Small intestine (tissue), 7 donors: ENCODE measurements at regions not wholly inside any gene's neighbourhood (a gene's known extent, or its start where the extent isn't known, plus 50 kb on each side); places are given as distances from the start of the nearest gene placed in this dataset.

Experiments
- DNase-seq, 2 donors: peaks; one replicate each; pipeline versions ENCODE4 v3.0.0 to v3.0.0-alpha.2; 2013
- FAIRE-seq: peaks from 2 replicates; lab custom pipeline; 2012; peaks lifted over from hg19 to GRCh38; lab: Jason Lieb, UNC
- H3K27ac ChIP-seq, 3 donors: one replicate each; pipeline ENCODE4 v1.5.1; 2013; ENCODE audit warnings: low read length in 2 of 3, mild to moderate bottlenecking in 2 of 3, control low read depth in 1 of 3, inconsistent platforms in 1 of 3, low read depth in 1 of 3, moderate library complexity in 1 of 3
- H3K27me3 ChIP-seq, 3 donors: one replicate each; pipeline ENCODE4 v1.6.1; 2013; ENCODE audit warnings: low read length in 3 of 3, inconsistent platforms in 1 of 3; ENCODE audit not compliant: control insufficient read depth in 3 of 3, insufficient read depth in 3 of 3
- H3K36me3 ChIP-seq, 3 donors: one replicate each; pipeline ENCODE4 v1.6.1; 2013; ENCODE audit warnings: low read length in 3 of 3, inconsistent platforms in 1 of 3, low read depth in 1 of 3, mild to moderate bottlenecking in 1 of 3, moderate library complexity in 1 of 3; ENCODE audit not compliant: control insufficient read depth in 3 of 3, insufficient read depth in 2 of 3
- H3K4me1 ChIP-seq, 3 donors: one replicate each; pipeline ENCODE4 v1.6.1; 2013; ENCODE audit warnings: low read length in 2 of 3, inconsistent platforms in 1 of 3, low read depth in 1 of 3, mild to moderate bottlenecking in 1 of 3, moderate library complexity in 1 of 3; ENCODE audit not compliant: control insufficient read depth in 3 of 3, insufficient read depth in 2 of 3
- H3K4me3 ChIP-seq, 3 donors: one replicate each; pipeline ENCODE4 v1.5.1; 2013; ENCODE audit warnings: low read length in 3 of 3, control low read depth in 1 of 3, inconsistent platforms in 1 of 3, low read depth in 1 of 3, mild to moderate bottlenecking in 1 of 3, moderate library complexity in 1 of 3
- H3K9me3 ChIP-seq, 2 donors: one replicate each; pipeline ENCODE4 v1.6.1; 2013; ENCODE audit warnings: low read depth in 1 of 2, low read length in 1 of 2; ENCODE audit not compliant: control insufficient read depth in 2 of 2, insufficient read depth in 1 of 2
- WGBS, 3 donors: extraction: QIAGEN DNeasy Blood & Tissue Kit; methylation state at CpG; one replicate each; pipeline ENCODE4 v1.1.7; 2013; 5-methylcytosine and 5-hydroxymethylcytosine counted together
- donor health status: healthy with polysubstance abuse.
- donor health status: control.
- donor health status: control.
- donor health status: Bipolar disorder and iron deficiency.
- donor health status: healthy.

DNA sequence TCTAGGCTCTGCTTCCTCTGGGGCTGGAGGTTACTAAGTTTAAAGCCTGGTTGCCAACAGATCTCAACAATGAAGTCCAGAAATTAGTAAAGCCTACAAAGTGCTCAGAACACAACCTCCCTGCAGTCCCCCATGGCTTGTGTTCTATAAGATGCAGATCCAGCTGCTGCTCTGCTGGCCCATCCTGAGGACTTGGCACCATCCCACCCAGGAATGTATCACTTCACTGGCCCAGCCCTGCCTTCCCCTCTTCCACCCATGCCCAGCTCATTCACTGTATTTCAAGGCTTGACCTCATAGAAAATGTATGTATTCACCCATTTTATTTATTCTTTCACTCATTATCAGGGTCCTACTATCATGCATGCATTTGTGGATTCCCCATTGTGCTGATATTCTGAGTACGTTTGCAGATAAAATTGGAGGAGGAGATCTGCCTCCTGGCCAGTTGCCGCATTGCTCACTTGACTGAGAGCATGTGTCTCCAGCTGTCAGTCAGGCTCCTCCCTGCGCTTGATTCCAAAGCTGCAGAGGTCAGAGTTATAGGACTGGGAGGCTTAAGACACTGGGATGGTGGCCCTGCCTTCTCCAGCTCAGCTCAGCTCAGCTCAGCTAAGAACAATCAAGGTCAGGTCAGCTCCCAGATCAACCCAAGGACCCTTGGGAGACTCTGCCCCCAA lies 104.8 kb downstream of the MAFB start:
- no peaks in the 10 kb centered on the region for H3K36me3 ChIP-seq
- no peak overlapping the region for H3K4me3 ChIP-seq
- DNase-seq: peak; percentile 11 to 44
- FAIRE-seq: no peak
- no peaks in the 10 kb centered on the region for H3K9me3 ChIP-seq
- H3K27ac ChIP-seq: no peak overlapping the region
- WGBS, 3 donors: 31 to 60% (median 34%) methylated on average over 3 of the region's 3 CpGs
- peaks cover 5 to 10% (median 5%) of the 10 kb centered on the region in 3 donors for H3K4me1 ChIP-seq
- H3K27me3 ChIP-seq: no peaks in the 10 kb centered on the region

- DNase-seq (no peak), FAIRE-seq (no peak)
- Histone ChIP-seq H3K27ac (no peak overlapping the region), H3K27me3 (no peaks in the 10 kb centered on the region), H3K9me3 (no peaks in the 10 kb centered on the region), H3K36me3 (no peaks in the 10 kb centered on the region), H3K4me1 (peaks cover 5 to 10% (median 5%) of the 10 kb centered on the region in 3 donors), H3K4me3 (no peak overlapping the region)
- WGBS, 3 donors: 68 to 90% (median 72%) methylated on average over 7 of the region's 7 CpGs
Measured at GRCh38 chr20:40583636-40584035, 105.4 kb downstream of the MAFB start.

GRCh38 chr20:40583205-40583604 lies 105.8 kb downstream of the MAFB start:
- FAIRE-seq: no peak
- no peaks in the 10 kb centered on the region for H3K36me3 ChIP-seq
- no peaks in the 10 kb centered on the region for H3K9me3 ChIP-seq
- DNase-seq: no peak
- peaks cover 0 to under 1% (median 0%) of the 10 kb centered on the region in 3 donors for H3K27me3 ChIP-seq
- no peak overlapping the region for H3K4me3 ChIP-seq
- WGBS, 3 donors: 78 to 95% (median 84%) methylated on average over 7 of the region's 7 CpGs
- H3K27ac ChIP-seq: no peak overlapping the region
- peaks cover 5 to 10% (median 5%) of the 10 kb centered on the region in 3 donors for H3K4me1 ChIP-seq

DNA sequence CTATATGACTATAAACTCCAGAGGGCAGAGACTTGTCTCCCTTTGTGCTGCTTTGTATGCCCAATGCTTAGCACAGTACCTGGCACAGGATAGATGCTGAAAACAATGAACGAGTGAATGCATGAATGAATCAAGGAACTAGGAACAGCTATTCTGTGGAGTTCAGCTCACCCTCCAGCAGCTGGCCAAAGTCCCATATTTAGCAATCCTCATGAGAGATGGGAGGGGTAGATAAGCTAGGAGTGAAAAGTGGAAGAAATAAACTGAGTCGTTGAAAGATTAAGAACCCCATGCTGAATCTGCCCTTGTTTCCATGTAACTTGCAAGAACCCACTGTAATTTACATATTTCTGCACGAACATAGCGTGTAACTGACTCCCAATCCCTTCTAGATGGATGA lies 106.5 kb downstream of the MAFB start:
- Histone ChIP-seq H3K27me3 (peaks cover 0 to 2% (median 0%) of the 10 kb centered on the region in 3 donors), H3K36me3 (no peaks in the 10 kb centered on the region), H3K4me3 (no peak overlapping the region), H3K27ac (no peak overlapping the region), H3K9me3 (no peaks in the 10 kb centered on the region), H3K4me1 (peaks cover 5 to 10% (median 5%) of the 10 kb centered on the region in 3 donors)
- FAIRE-seq (no peak), DNase-seq (peak; percentile 79 to 89)
- WGBS, 3 donors: 33 to 45% (median 40%) methylated on average over 4 of the region's 4 CpGs

GRCh38 chr20:40579701-40580100 lies 109.3 kb downstream of the MAFB start:
- no peak for DNase-seq
- Histone ChIP-seq H3K36me3 (no peaks in the 10 kb centered on the region), H3K4me3 (no peak overlapping the region), H3K27ac (no peak overlapping the region), H3K4me1 (peaks cover 3 to 10% (median 5%) of the 10 kb centered on the region in 3 donors), H3K9me3 (no peaks in the 10 kb centered on the region), H3K27me3 (peaks cover 0 to 2% (median 0%) of the 10 kb centered on the region in 3 donors)
- FAIRE-seq: no peak
- WGBS, 3 donors: 93 to 99% (median 97%) methylated on average over 1 of the region's 1 CpG

DNA sequence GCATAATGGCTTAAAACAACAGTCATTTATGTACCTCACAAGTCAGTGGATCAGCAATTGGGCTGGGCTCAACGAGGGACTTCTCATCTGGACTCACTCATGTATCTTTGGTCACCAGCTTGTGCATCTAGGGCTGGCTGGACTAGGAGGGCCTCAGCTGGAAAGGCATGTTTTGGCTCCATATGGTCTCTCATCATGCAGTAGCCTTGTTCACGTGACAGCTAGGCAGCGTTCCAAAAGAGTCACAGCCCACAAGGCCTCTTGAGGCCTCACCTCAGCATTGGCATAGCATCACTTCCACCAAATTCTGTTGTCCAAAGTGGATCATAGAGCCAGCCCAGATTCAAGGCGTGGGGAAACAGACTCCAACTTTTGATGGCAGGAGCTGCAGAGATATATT lies 110.1 kb downstream of the MAFB start:
- H3K27me3 ChIP-seq: peaks cover 0 to 2% (median 0%) of the 10 kb centered on the region in 3 donors
- H3K4me1 ChIP-seq: peaks cover 3 to 10% (median 5%) of the 10 kb centered on the region in 3 donors
- FAIRE-seq: no peak
- H3K9me3 ChIP-seq: no peaks in the 10 kb centered on the region
- no peak overlapping the region for H3K27ac ChIP-seq
- no peaks in the 10 kb centered on the region for H3K36me3 ChIP-seq
- 64 to 69% (median 64%) methylated on average over 4 of the region's 4 CpGs for WGBS, 3 donors
- H3K4me3 ChIP-seq: no peak overlapping the region
- DNase-seq: no peak

GRCh38 chr20:40575851-40576250 lies 113.2 kb downstream of the MAFB start:
- Histone ChIP-seq H3K27ac (no peak overlapping the region), H3K9me3 (no peaks in the 10 kb centered on the region), H3K27me3 (peaks cover 0 to 2% (median 0%) of the 10 kb centered on the region in 3 donors), H3K4me3 (no peak overlapping the region), H3K36me3 (no peaks in the 10 kb centered on the region), H3K4me1 (no peaks in the 10 kb centered on the region)
- FAIRE-seq (no peak), DNase-seq (no peak)
- WGBS, 3 donors: 41 to 45% (median 45%) methylated on average over 4 of the region's 4 CpGs

- no peak overlapping the region for H3K4me3 ChIP-seq
- no peaks in the 10 kb centered on the region for H3K27me3 ChIP-seq
- no peaks in the 10 kb centered on the region for H3K36me3 ChIP-seq
- 63 to 96% (median 74%) methylated on average over 1 of the region's 1 CpG for WGBS, 3 donors
- FAIRE-seq (no peak), DNase-seq (no peak)
- no peaks in the 10 kb centered on the region for H3K4me1 ChIP-seq
- H3K27ac ChIP-seq: no peak overlapping the region
- H3K9me3 ChIP-seq: no peaks in the 10 kb centered on the region
Measured at GRCh38 chr20:40572251-40572650, 116.8 kb downstream of the MAFB start.

DNA sequence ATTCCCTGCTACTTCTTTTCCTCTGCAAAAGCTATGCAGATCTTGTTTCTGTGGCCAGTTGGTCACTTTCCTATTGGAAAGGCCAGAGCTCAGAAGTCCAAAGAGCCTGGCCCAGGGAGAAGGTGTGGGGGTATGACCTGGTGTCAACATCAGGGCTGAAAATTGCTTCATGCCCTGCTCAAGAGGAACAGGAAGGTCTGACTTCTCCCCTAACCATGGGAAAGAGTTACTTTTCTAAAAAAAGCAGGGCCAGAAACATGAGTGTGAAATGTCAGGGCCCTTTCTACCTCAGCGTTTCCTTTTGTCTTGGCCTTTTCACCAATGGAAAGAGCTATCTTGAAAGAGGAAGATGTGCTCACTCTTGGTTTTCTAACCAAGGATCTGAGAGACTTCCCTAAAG lies 117.4 kb downstream of the MAFB start:
- no peak overlapping the region for H3K27ac ChIP-seq

More for the DNA sequence above, 117.4 kb downstream of the MAFB start:
- H3K27me3 ChIP-seq: no peaks in the 10 kb centered on the region
- DNase-seq (no peak), FAIRE-seq (no peak)
- H3K4me1 ChIP-seq: no peaks in the 10 kb centered on the region
- WGBS, 3 donors: 74 to 93% (median 76%) methylated on average over 1 of the region's 1 CpG
- no peak overlapping the region for H3K4me3 ChIP-seq
- H3K36me3 ChIP-seq: no peaks in the 10 kb centered on the region
- no peaks in the 10 kb centered on the region for H3K9me3 ChIP-seq
